ENCODE measurements at regions not wholly inside any gene's neighbourhood (a gene's known extent, or its start where the extent isn't known, plus 50 kb on each side); places are given as distances from the start of the nearest gene placed in this dataset.

GRCh38 chr16:9556949-9557665, 465.7 kb downstream of the HAPSTR1 start:
- Mint-ChIP-seq H3K9me3 (peaks cover 31% of the 10 kb centered on the region), H3K4me1 (peaks cover 14% of the 10 kb centered on the region)
- CTCF ChIA-PET: no interaction called here

GRCh38 chr16:9557713-9558112, 466.3 kb downstream of the HAPSTR1 start:
- Mint-ChIP-seq H3K27me3 (ENCODE audit: low read depth) (no peaks in the 10 kb centered on the region), H3K4me1 (peaks cover 17% of the 10 kb centered on the region), H3K9me3 (peaks cover 31% of the 10 kb centered on the region), H3K36me3 (peaks cover 9% of the 10 kb centered on the region), H3K27ac (no peak overlapping the region), H3K4me3 (no peak overlapping the region)
- ChIA-PET POLR2A (interaction anchor here (0.7 kb wide), 1 partner anchor 22 kb away, joined by 4 read pairs; no protein-coding TSS in a partner anchor), CTCF (interaction anchor here (0.6 kb wide), 1 partner anchor 535 kb away, joined by 4 read pairs; no protein-coding TSS in a partner anchor)
- DNase-seq (ENCODE audit: low spot score) (no peak), ATAC-seq (no peak)
- TF ChIP-seq, protein P1, sequence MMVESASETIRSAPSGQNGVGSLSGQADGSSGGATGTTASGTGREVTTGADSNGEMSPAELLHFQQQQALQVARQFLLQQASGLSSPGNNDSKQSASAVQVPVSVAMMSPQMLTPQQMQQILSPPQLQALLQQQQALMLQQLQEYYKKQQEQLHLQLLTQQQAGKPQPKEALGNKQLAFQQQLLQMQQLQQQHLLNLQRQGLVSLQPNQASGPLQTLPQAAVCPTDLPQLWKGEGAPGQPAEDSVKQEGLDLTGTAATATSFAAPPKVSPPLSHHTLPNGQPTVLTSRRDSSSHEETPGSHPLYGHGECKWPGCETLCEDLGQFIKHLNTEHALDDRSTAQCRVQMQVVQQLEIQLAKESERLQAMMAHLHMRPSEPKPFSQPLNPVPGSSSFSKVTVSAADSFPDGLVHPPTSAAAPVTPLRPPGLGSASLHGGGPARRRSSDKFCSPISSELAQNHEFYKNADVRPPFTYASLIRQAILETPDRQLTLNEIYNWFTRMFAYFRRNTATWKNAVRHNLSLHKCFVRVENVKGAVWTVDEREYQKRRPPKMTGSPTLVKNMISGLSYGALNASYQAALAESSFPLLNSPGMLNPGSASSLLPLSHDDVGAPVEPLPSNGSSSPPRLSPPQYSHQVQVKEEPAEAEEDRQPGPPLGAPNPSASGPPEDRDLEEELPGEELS (CRISPR knock-in tag; IDR thresholded peaks at IDR 0.05): no peak
- no peak for TF ChIP-seq ZNF281 (CRISPR knock-in tag; IDR thresholded peaks at IDR 0.05)
- no peak for TF ChIP-seq NR2C2 (CRISPR knock-in tag; IDR thresholded peaks at IDR 0.05)
- TF ChIP-seq SP1 (CRISPR knock-in tag; conservative IDR thresholded peaks at IDR 0.05): no peak
- TF ChIP-seq ESRRA (CRISPR knock-in tag; IDR thresholded peaks at IDR 0.05; ENCODE audit: borderline replicate concordance): no peak
- no peak for TF ChIP-seq FOXK1 (CRISPR knock-in tag; IDR thresholded peaks at IDR 0.05)
- TF ChIP-seq RORB (CRISPR knock-in tag; IDR thresholded peaks at IDR 0.05): no peak
- no peak for TF ChIP-seq AFF4 (CRISPR knock-in tag; IDR thresholded peaks at IDR 0.05; ENCODE audit: borderline replicate concordance)
- TF ChIP-seq, protein P2, sequence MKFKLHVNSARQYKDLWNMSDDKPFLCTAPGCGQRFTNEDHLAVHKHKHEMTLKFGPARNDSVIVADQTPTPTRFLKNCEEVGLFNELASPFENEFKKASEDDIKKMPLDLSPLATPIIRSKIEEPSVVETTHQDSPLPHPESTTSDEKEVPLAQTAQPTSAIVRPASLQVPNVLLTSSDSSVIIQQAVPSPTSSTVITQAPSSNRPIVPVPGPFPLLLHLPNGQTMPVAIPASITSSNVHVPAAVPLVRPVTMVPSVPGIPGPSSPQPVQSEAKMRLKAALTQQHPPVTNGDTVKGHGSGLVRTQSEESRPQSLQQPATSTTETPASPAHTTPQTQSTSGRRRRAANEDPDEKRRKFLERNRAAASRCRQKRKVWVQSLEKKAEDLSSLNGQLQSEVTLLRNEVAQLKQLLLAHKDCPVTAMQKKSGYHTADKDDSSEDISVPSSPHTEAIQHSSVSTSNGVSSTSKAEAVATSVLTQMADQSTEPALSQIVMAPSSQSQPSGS (CRISPR knock-in tag; IDR thresholded peaks at IDR 0.05; ENCODE audit: borderline replicate concordance, low read depth): no peak

More at GRCh38 chr16:9556949-9557665, 465.7 kb downstream of the HAPSTR1 start:
- H3K27ac Mint-ChIP-seq: no peak overlapping the region
- H3K27me3 Mint-ChIP-seq (ENCODE audit: low read depth): no peaks in the 10 kb centered on the region
- TF ChIP-seq ZNF263 (CRISPR knock-in tag; IDR thresholded peaks at IDR 0.05; ENCODE audit: low read depth) (no peak), HMGA2 (CRISPR knock-in tag; IDR thresholded peaks at IDR 0.05) (no peak), IRF2 (CRISPR knock-in tag; IDR thresholded peaks at IDR 0.05; ENCODE audit: borderline replicate concordance, low read depth) (no peak), ZNF281 (CRISPR knock-in tag; IDR thresholded peaks at IDR 0.05) (no peak), NR1H2 (CRISPR knock-in tag; IDR thresholded peaks at IDR 0.05) (no peak), NFE2L1 (CRISPR knock-in tag; IDR thresholded peaks at IDR 0.05) (no peak), USF2 (CRISPR knock-in tag; IDR thresholded peaks at IDR 0.05) (no peak)
- H3K36me3 Mint-ChIP-seq: peaks cover 9% of the 10 kb centered on the region
- H3K4me3 Mint-ChIP-seq: no peak overlapping the region
- no peak for ATAC-seq
- DNase-seq (ENCODE audit: low spot score): no peak
- POLR2A ChIA-PET: no interaction called here

All from WTC11 (cell line).